MM.1S (cell line): ENCODE measurements at regions not wholly inside any gene's neighbourhood (a gene's known extent, or its start where the extent isn't known, plus 50 kb on each side); places are given as distances from the start of the nearest gene placed in this dataset.

Source experiments
- CTCF ChIP-seq: fragments of 300-600 bp; sonication (generic); IDR thresholded peaks from 2 replicates; pipeline ENCODE4 v1.5.1; 2016; ENCODE audit warnings: antibody characterized with exemption, low read length, mixed read lengths
- EZH2 ChIP-seq: fragments of 300-600 bp; sonication (generic); optimal IDR thresholded peaks from 2 replicates; pipeline ENCODE3; 2017; ENCODE audit warnings: low read depth, mild to moderate bottlenecking, antibody characterized with exemption, low read length, mixed read lengths
- EZH2phosphoT487 ChIP-seq: fragments of 300-600 bp; sonication (generic); IDR thresholded peaks from 2 replicates; pipeline ENCODE4 v1.6.1; 2018; ENCODE audit warnings: antibody characterized with exemption, low read length

- no peak for TF ChIP-seq CTCF
- no peak for TF ChIP-seq EZH2phosphoT487
- no peak for TF ChIP-seq EZH2
Observed at GRCh38 chr12:126891789-126892188, 1375.2 kb upstream of the TMEM132C start.
